ENCODE measurements at regions not wholly inside any gene's neighbourhood (a gene's known extent, or its start where the extent isn't known, plus 50 kb on each side); places are given as distances from the start of the nearest gene placed in this dataset.

DNA sequence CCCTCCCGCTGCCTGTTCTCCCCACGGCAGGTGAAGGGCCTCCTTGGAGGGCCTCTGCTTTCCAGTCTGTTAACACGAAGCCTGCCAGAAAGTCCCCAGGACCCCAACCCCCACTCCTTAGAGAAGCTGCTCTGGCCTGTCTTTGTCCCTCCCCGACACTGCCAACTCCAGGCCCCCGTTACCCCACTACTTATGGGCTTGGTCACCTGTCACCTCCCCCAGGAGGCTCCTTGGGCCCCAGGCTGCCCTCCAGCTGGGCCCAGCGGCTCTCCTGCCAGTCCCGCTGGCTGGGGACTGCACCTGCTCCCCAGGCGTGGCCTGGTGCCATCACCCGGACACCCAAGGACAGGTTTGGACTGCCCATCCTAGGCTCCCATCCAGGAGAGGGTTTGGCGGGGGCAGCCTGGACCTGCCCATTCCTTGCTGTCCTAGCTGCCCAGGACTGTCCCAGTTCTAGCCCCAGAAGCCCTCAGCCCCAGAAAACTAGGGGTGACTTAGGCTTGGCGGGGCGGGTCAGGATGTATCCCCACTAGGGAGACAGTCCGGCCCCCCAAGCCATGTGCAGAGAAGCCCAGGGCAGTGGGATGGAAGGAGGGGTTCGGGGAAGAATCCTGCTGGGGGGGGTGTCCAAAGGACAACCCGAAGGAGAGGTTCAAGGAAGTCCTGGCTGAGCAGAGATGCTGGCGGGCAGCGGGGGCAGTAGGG, 155.7 kb upstream of the C14orf180 start:
- POLR2A ChIA-PET, result no interaction called here
- TF ChIP-seq ZNF560 (tag by site-specific recombination; IDR thresholded peaks at IDR 0.05; ENCODE audit: borderline replicate concordance) (no peak), GLIS1 (tag by site-specific recombination; IDR thresholded peaks at IDR 0.05) (0 out of 2 replicates have a peak, but pooled peaks have one; percentile 11)
- CTCF ChIA-PET, result no interaction called here

DNA sequence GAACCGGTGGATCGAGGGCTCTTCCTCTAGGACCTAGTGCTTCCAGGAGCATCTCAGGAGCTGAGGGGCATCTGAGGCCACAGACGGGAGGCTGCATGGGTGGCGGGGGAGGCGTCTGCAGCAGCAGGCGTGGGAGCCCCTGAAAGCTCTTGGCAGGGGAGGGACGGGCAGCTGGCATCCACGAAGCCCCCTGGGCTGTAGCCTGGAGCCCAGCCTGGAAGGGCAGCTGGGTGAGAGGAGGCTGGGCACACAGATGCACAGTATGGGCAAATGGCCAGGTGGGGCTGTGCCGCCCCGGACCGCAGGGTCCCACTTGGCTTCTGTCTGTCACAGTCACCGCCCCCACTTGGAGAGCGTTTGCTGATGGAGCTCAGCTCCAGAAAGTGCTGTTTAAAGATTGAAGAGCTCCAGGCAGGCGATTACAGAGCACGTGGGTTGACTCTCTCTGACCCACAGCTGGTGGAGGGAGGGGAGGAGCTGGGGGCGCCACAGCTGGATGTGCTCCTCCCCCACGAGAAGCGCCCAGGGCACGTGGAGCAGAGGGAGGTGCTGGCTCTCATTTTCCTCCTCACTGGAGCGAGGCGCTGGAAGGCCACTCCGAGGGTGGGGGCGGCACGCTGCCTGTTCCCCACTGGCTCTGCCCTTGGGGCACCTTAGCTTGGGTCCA, 155.0 kb upstream of the C14orf180 start:
- no peaks in the 10 kb centered on the region; the same call in 1 of the 2 replicates for H3K4me1 ChIP-seq (ENCODE audit: control insufficient read depth, insufficient read depth, low read length)
- ChIA-PET CTCF (no interaction called here), POLR2A (no interaction called here)
- H3K4me3 ChIP-seq (ENCODE audit: low read depth, low read length), result no peak overlapping the region
- H3K36me3 ChIP-seq (ENCODE audit: control insufficient read depth in 2 of 2, insufficient read depth in 1 of 2, low read length in 2 of 2), result no peaks in the 10 kb centered on the region
- no peaks in the 10 kb centered on the region for H3K9me3 ChIP-seq (ENCODE audit: control insufficient read depth, insufficient read depth, low read depth, low read length)
- H3K27ac ChIP-seq (ENCODE audit: extremely low read depth, low read depth, low read length), result no peak overlapping the region
- TF ChIP-seq ZNF341 (tag by site-specific recombination; IDR thresholded peaks at IDR 0.05; ENCODE audit: low read depth) (peak; percentile 79), MYNN (tag by site-specific recombination; IDR thresholded peaks at IDR 0.05; ENCODE audit: borderline replicate concordance) (no peak), ZFHX2 (tag by site-specific recombination; conservative IDR thresholded peaks at IDR 0.05) (peak; percentile 94), PATZ1 (tag by site-specific recombination; IDR thresholded peaks at IDR 0.05) (0 out of 2 replicates have a peak, but pooled peaks have one; percentile 12), ZIC2 (tag by site-specific recombination; IDR thresholded peaks at IDR 0.05) (peak; percentile 71), ZNF202 (tag by site-specific recombination; IDR thresholded peaks at IDR 0.05; ENCODE audit: borderline replicate concordance) (no peak), EGR2 (tag by site-specific recombination; IDR thresholded peaks at IDR 0.05; ENCODE audit: low read depth) (peak; percentile 91), ZBTB17 (tag by site-specific recombination; IDR thresholded peaks at IDR 0.05) (peak; percentile 61), ZNF174 (tag by site-specific recombination; IDR thresholded peaks at IDR 0.05) (no peak)

More for the DNA sequence above, 155.7 kb upstream of the C14orf180 start:
- Histone ChIP-seq H3K9me3 (ENCODE audit: control insufficient read depth, insufficient read depth, low read depth, low read length) (no peaks in the 10 kb centered on the region), H3K27ac (ENCODE audit: extremely low read depth, low read depth, low read length) (no peak overlapping the region), H3K36me3 (ENCODE audit: control insufficient read depth in 2 of 2, insufficient read depth in 1 of 2, low read length in 2 of 2) (no peaks in the 10 kb centered on the region), H3K4me1 (ENCODE audit: control insufficient read depth, insufficient read depth, low read length) (no peaks in the 10 kb centered on the region; the same call in 1 of the 2 replicates), H3K4me3 (ENCODE audit: low read depth, low read length) (no peak overlapping the region)

GRCh38 chr14:104425171-104425681, 154.3 kb upstream of the C14orf180 start:
- ChIA-PET POLR2A (no interaction called here), CTCF (no interaction called here)

More at GRCh38 chr14:104425171-104425681, 154.3 kb upstream of the C14orf180 start:
- Histone ChIP-seq H3K4me3 (ENCODE audit: low read depth, low read length) (no peak overlapping the region), H3K36me3 (ENCODE audit: control insufficient read depth in 2 of 2, insufficient read depth in 1 of 2, low read length in 2 of 2) (no peaks in the 10 kb centered on the region), H3K4me1 (ENCODE audit: control insufficient read depth, insufficient read depth, low read length) (no peaks in the 10 kb centered on the region; the same call in 1 of the 2 replicates), H3K27ac (ENCODE audit: extremely low read depth, low read depth, low read length) (no peak overlapping the region), H3K9me3 (ENCODE audit: control insufficient read depth, insufficient read depth, low read depth, low read length) (no peaks in the 10 kb centered on the region)
- TF ChIP-seq ZNF37A (tag by site-specific recombination; IDR thresholded peaks at IDR 0.05), result no peak
- no peak for TF ChIP-seq KLF9 (tag by site-specific recombination; IDR thresholded peaks at IDR 0.05; ENCODE audit: low read depth)
- TF ChIP-seq ZNF610 (tag by site-specific recombination; IDR thresholded peaks at IDR 0.05; ENCODE audit: borderline replicate concordance), result no peak
- no peak for TF ChIP-seq ZEB2 (tag by site-specific recombination; IDR thresholded peaks at IDR 0.05)
- no peak for TF ChIP-seq ZNF24 (tag by site-specific recombination; IDR thresholded peaks at IDR 0.05)
- TF ChIP-seq WT1 (tag by site-specific recombination; IDR thresholded peaks at IDR 0.05), result no peak
- TF ChIP-seq ZNF248 (tag by site-specific recombination; IDR thresholded peaks at IDR 0.05), result no peak
- TF ChIP-seq, protein P1, sequence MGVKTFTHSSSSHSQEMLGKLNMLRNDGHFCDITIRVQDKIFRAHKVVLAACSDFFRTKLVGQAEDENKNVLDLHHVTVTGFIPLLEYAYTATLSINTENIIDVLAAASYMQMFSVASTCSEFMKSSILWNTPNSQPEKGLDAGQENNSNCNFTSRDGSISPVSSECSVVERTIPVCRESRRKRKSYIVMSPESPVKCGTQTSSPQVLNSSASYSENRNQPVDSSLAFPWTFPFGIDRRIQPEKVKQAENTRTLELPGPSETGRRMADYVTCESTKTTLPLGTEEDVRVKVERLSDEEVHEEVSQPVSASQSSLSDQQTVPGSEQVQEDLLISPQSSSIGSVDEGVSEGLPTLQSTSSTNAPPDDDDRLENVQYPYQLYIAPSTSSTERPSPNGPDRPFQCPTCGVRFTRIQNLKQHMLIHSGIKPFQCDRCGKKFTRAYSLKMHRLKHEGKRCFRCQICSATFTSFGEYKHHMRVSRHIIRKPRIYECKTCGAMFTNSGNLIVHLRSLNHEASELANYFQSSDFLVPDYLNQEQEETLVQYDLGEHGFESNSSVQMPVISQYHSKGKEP (tag by site-specific recombination; IDR thresholded peaks at IDR 0.05), result no peak
- TF ChIP-seq IKZF3 (tag by site-specific recombination; IDR thresholded peaks at IDR 0.05), result no peak
- TF ChIP-seq ZNF549 (tag by site-specific recombination; IDR thresholded peaks at IDR 0.05), result no peak
- TF ChIP-seq ZNF501 (tag by site-specific recombination; IDR thresholded peaks at IDR 0.05), result no peak
- TF ChIP-seq MZF1 (tag by site-specific recombination; IDR thresholded peaks at IDR 0.05; ENCODE audit: borderline replicate concordance), result no peak
- TF ChIP-seq ZNF366 (tag by site-specific recombination; conservative IDR thresholded peaks at IDR 0.05), result no peak

Measured in HEK293 (cell line).